Activated CD8-positive, alpha-beta memory T cell treated with anti-CD3 and anti-CD28 coated beads for 1 hour (primary cell): ENCODE measurements at regions not wholly inside any gene's neighbourhood (a gene's known extent, or its start where the extent isn't known, plus 50 kb on each side); places are given as distances from the start of the nearest gene placed in this dataset.

Source experiments
- DNase-seq, 2 donors: peaks; one replicate each; pipeline ENCODE4 v3.0.0-alpha.2; 2020; ENCODE audit warnings: low read depth in 1 of 2; ENCODE audit errors: extremely low read depth in 1 of 2

DNA sequence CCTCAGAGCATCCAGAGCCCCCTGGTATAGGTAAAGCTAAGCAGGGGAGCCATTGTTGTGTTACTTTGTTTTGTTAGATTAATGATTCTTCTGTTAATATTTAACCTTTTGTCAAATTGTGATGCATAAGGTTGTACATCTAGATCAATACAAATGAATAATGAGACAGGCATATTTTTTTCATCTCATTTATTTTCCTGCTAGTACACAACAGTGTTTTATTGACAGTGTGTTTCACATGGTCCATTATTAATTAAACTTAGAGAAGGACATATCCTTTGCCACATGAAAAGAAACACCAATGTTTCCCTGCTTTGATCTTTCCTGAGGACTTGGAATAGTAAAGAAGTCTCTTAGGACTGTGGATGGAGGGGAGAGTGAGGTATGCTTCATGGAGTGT lies 543.6 kb upstream of the CFAP20DC start:
- no peak for DNase-seq

- DNase-seq, result no peak
Measured at GRCh38 chr3:59580996-59581395, 531.2 kb upstream of the CFAP20DC start.

- no peak for DNase-seq
Measured at GRCh38 chr3:59580499-59580898, 530.7 kb upstream of the CFAP20DC start.

DNA sequence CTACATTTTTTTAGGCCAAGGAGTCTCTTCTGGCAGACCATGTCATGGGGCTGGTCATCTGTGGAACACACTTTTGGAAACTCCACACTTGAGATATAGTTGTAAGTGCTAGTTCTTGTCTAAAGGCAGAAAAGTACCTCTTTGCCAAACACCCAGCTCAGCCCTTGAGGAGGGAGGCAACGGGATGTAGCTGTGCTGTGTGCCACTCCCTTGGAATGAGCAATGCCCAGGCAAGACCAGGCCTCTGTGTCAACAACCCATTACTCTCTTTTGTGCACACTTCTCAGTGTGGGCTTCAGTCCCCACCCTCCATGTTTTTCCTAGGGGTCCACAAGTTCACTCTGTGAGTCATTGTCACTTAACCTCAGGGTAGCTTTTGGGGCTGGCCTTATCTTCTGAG lies 528.3 kb upstream of the CFAP20DC start:
- no peak for DNase-seq

GRCh38 chr3:59576606-59577005 lies 526.8 kb upstream of the CFAP20DC start:
- no peak for DNase-seq

- DNase-seq, result peak; percentile 68 to 79
Measured at GRCh38 chr3:59575113-59576001, 525.5 kb upstream of the CFAP20DC start.

DNA sequence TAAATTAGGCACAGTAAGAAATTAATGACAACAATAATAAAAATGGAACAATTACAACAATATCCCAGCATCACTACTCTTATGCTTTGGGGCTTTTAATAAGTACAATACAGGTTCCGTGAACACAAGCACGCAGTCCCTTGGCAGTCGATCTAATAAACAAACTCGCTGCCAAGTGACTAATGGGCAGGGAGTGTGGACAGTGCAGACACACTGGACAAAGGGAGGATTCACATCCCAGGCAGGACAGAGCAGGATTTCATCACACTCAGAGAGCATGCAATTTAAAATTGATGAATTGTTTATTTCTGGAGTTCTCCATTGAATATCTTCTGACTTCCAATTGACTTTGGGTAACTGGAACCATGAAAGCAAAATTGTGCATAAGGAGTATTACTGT lies 524.1 kb upstream of the CFAP20DC start:
- no peak for DNase-seq

- no peak for DNase-seq
Measured at GRCh38 chr3:59572106-59572505, 522.3 kb upstream of the CFAP20DC start.

- no peak for DNase-seq
Measured at GRCh38 chr3:59570806-59571205, 521.0 kb upstream of the CFAP20DC start.

DNA sequence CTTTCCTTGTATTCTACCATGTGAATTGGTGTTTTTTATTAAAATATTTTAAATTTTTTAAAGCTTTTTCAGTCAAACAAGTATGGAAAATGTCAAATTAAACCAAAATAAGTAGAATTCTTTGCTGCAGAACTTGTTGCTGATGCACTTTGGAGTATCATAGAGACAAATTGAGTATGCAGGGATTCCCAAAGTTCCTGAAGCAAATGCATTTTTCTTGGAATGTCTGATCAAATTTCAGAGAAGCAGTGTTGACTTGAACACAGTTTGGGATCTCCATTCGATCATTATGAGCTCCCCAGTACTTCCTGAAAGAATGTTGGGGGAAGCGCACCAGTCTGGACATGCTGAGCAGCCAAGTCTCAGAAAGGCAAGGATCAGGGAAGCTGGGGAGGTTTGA lies 517.8 kb upstream of the CFAP20DC start:
- DNase-seq, result no peak

- DNase-seq, result no peak
Measured at GRCh38 chr3:59566481-59566975, 516.7 kb upstream of the CFAP20DC start.

DNA sequence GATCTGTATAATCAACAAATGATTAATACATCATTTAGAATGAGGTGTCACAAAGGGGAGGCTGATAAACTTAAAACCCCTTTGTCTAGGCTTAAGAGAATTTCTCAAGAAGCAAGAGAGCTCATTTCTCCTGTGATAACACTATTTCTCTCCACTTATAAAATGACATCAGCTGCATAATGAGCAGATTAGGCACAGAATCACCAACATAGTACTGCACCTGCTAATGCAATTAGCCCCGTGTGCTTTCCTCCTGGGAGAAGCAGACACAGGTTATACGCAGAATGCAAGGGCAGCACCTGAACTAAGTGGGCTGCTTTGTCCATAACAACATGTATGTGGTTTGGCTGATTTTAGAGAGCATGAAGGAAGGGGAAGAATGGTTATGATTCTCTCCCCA lies 515.3 kb upstream of the CFAP20DC start:
- DNase-seq, result no peak

DNA sequence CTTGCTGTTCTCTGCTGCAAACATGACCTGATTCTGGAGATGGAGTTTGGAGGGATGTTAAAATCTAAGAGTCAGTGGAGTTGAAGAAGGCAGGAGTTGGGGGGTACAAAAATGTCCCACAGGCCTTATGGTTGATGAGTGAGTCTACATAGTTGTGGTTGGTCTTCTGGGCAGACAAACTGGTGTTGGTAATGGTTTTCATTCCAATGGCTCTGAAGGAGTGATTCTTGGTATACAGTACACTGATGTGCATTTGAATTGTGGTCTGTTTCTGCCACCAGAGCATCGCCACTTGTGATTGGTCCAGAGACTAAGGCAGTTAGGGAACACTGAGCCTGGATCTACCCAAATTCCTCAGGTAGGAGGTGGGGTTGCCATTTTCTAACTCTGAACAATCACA lies 514.1 kb upstream of the CFAP20DC start:
- DNase-seq, result no peak

GRCh38 chr3:59563072-59563605 lies 513.3 kb upstream of the CFAP20DC start:
- DNase-seq, result no peak

GRCh38 chr3:59559721-59560435 lies 510.1 kb upstream of the CFAP20DC start:
- no peak for DNase-seq

DNA sequence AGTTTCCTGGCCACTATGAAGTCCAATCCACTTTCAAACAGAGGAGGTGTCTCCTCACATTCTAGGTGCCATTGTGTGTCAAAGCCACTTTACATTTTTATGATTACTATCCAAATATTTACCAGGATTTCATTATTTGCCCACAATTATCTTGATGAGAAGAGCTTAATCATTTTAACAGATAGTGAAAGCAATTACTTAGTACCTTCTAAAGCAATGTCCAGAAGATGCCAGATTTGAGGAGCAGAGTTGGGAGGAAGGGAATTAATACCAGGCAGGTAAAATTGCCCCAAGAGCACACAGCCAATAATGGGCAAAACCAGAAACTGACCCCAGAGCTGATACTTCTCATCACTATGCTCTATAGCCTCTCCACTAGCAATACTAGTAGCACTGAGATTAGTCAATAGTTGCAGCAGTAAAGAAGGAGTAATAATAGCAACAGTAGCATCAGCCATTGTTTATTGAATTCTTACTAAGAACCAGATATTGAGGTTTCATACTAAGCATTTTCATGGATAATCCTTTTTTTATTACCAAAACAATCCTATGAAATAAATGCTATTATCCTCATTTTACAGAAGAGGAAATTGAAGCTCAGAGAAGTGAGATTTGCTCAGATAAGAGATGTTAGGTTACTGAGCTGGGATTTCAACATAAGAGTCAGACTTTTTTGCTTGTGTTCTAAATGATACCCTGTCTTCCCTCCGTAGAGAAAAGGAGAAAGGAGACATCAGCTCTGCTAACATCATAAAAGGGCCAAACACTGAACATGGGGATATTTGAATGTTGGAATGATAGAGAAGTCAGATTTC lies 509.3 kb upstream of the CFAP20DC start:
- no peak for DNase-seq

- no peak for DNase-seq
Measured at GRCh38 chr3:59555593-59556315, 505.9 kb upstream of the CFAP20DC start.

GRCh38 chr3:59553076-59553475 lies 503.3 kb upstream of the CFAP20DC start:
- no peak for DNase-seq

GRCh38 chr3:59551834-59552233 lies 502.0 kb upstream of the CFAP20DC start:
- DNase-seq, result no peak

DNA sequence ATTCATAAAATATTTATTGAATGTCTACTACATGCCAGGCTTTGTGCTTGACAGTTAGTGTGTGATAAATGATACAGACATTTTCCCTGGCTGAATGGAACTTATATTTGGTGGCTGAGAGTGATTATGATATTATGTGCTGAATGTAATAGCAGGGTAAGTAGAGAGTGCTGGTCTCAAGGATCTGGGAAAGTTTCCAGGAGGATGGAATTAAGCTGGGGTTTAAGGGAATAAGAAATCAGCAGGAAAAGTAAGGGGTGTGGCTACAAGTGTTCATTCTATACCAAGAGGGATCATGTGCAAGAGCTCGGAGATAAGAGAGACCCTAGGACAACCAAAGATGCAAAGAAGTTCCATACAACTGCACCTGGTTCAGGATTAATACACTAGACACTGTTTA lies 500.1 kb upstream of the CFAP20DC start:
- no peak for DNase-seq
